Activated T-cell treated with anti-CD3 and anti-CD28 coated beads, Interleukin-2, amount 50 U/mL, for 24 hours (primary cell): ENCODE measurements at regions not wholly inside any gene's neighbourhood (a gene's known extent, or its start where the extent isn't known, plus 50 kb on each side); places are given as distances from the start of the nearest gene placed in this dataset.

Source experiments
- DNase-seq: peaks from one replicate; pipeline ENCODE4 v3.0.0-alpha.2; 2020
- H3K27ac Mint-ChIP-seq: 2 replicates; pipeline ENCODE4 v1.8.0; 2020; ENCODE audit warnings: mild to moderate bottlenecking, mixed read lengths
- H3K27me3 Mint-ChIP-seq: 2 replicates; pipeline ENCODE4 v1.8.0; 2020; ENCODE audit warnings: mixed read lengths
- H3K36me3 Mint-ChIP-seq: 2 replicates; pipeline ENCODE4 v1.8.0; 2020; ENCODE audit warnings: low read depth, mixed read lengths
- H3K4me1 Mint-ChIP-seq: 2 replicates; pipeline ENCODE4 v1.8.0; 2020; ENCODE audit warnings: low read depth, mixed read lengths
- H3K4me3 Mint-ChIP-seq: 2 replicates; pipeline ENCODE4 v1.8.0; 2020; ENCODE audit warnings: mild to moderate bottlenecking, moderate library complexity, mixed read lengths
- H3K9me3 Mint-ChIP-seq: 2 replicates; pipeline ENCODE4 v1.8.0; 2020; ENCODE audit warnings: mixed read lengths

GRCh38 chr11:86128914-86129313 is 60.0 kb upstream of the PICALM start:
- H3K27me3 Mint-ChIP-seq, result no peaks in the 10 kb centered on the region
- H3K9me3 Mint-ChIP-seq, result no peaks in the 10 kb centered on the region

GRCh38 chr11:86126862-86127261 is 58.0 kb upstream of the PICALM start:
- DNase-seq, result no peak
- no peaks in the 10 kb centered on the region for H3K9me3 Mint-ChIP-seq
- no peaks in the 10 kb centered on the region for H3K27me3 Mint-ChIP-seq
- no peak overlapping the region for H3K4me3 Mint-ChIP-seq
- no peak overlapping the region for H3K27ac Mint-ChIP-seq
- H3K4me1 Mint-ChIP-seq, result peaks cover 23% of the 10 kb centered on the region
- H3K36me3 Mint-ChIP-seq, result no peaks in the 10 kb centered on the region

More at GRCh38 chr11:86128914-86129313, 60.0 kb upstream of the PICALM start:
- Mint-ChIP-seq H3K4me1 (peaks cover 16% of the 10 kb centered on the region), H3K27ac (no peak overlapping the region), H3K4me3 (no peak overlapping the region), H3K36me3 (no peaks in the 10 kb centered on the region)
- no peak for DNase-seq

- Mint-ChIP-seq H3K9me3 (no peaks in the 10 kb centered on the region), H3K4me3 (no peak overlapping the region), H3K36me3 (no peaks in the 10 kb centered on the region), H3K27ac (peak overlapping the region; percentile 7), H3K4me1 (peaks cover 23% of the 10 kb centered on the region), H3K27me3 (peaks cover 3% of the 10 kb centered on the region)
- no peak for DNase-seq
Observed at GRCh38 chr11:86124251-86125233, 55.7 kb upstream of the PICALM start.

- H3K4me3 Mint-ChIP-seq, result no peak overlapping the region
- no peaks in the 10 kb centered on the region for H3K36me3 Mint-ChIP-seq
- peaks cover 3% of the 10 kb centered on the region for H3K27me3 Mint-ChIP-seq
- no peaks in the 10 kb centered on the region for H3K9me3 Mint-ChIP-seq
- H3K4me1 Mint-ChIP-seq, result peaks cover 33% of the 10 kb centered on the region
- DNase-seq, result no peak
- no peak overlapping the region for H3K27ac Mint-ChIP-seq
Observed at GRCh38 chr11:86122773-86123172, 53.9 kb upstream of the PICALM start.

GRCh38 chr11:86120807-86121206 is 51.9 kb upstream of the PICALM start:
- H3K27me3 Mint-ChIP-seq, result peaks cover 3% of the 10 kb centered on the region
- H3K4me3 Mint-ChIP-seq, result no peak overlapping the region
- DNase-seq, result no peak
- H3K27ac Mint-ChIP-seq, result no peak overlapping the region
- H3K9me3 Mint-ChIP-seq, result no peaks in the 10 kb centered on the region
- peaks cover 50% of the 10 kb centered on the region for H3K4me1 Mint-ChIP-seq
- H3K36me3 Mint-ChIP-seq, result no peaks in the 10 kb centered on the region

- Mint-ChIP-seq H3K4me3 (no peak overlapping the region), H3K27me3 (peaks cover 3% of the 10 kb centered on the region), H3K36me3 (no peaks in the 10 kb centered on the region), H3K9me3 (no peaks in the 10 kb centered on the region), H3K27ac (no peak overlapping the region), H3K4me1 (peaks cover 52% of the 10 kb centered on the region)
- DNase-seq, result no peak
Observed at GRCh38 chr11:86119906-86120305, 51.0 kb upstream of the PICALM start.

GRCh38 chr11:86119077-86119476 is 50.2 kb upstream of the PICALM start:
- Mint-ChIP-seq H3K4me3 (no peak overlapping the region), H3K9me3 (no peaks in the 10 kb centered on the region), H3K27me3 (peaks cover 3% of the 10 kb centered on the region), H3K27ac (no peak overlapping the region), H3K36me3 (no peaks in the 10 kb centered on the region), H3K4me1 (peaks cover 44% of the 10 kb centered on the region)
- DNase-seq, result no peak
